ENCODE measurements at regions not wholly inside any gene's neighbourhood (a gene's known extent, or its start where the extent isn't known, plus 50 kb on each side); places are given as distances from the start of the nearest gene placed in this dataset.

GRCh38 chr6:65814071-65814470 lies 107.0 kb upstream of the EYS start:
- no peaks in the 10 kb centered on the region for H3K9me3 ChIP-seq (ENCODE audit: control insufficient read depth, low read length, poor library complexity, severe bottlenecking)
- no peak overlapping the region for H3K4me3 Mint-ChIP-seq
- ATAC-seq (no peak), DNase-seq (no peak)
- H3K4me1 Mint-ChIP-seq: no peaks in the 10 kb centered on the region
- no peaks in the 10 kb centered on the region for H3K27me3 Mint-ChIP-seq
- H3K36me3 Mint-ChIP-seq (ENCODE audit: low read depth): no peaks in the 10 kb centered on the region
- no peak overlapping the region for H3K27ac Mint-ChIP-seq

GRCh38 chr6:65803186-65803585 lies 96.2 kb upstream of the EYS start:
- Mint-ChIP-seq H3K27ac (no peak overlapping the region), H3K36me3 (ENCODE audit: low read depth) (no peaks in the 10 kb centered on the region), H3K4me1 (no peaks in the 10 kb centered on the region), H3K27me3 (no peaks in the 10 kb centered on the region), H3K4me3 (no peak overlapping the region)
- no peak for DNase-seq
- H3K9me3 ChIP-seq (ENCODE audit: control insufficient read depth, low read length, poor library complexity, severe bottlenecking): no peaks in the 10 kb centered on the region
- no peak for ATAC-seq

- Mint-ChIP-seq H3K4me1 (no peaks in the 10 kb centered on the region), H3K27me3 (no peaks in the 10 kb centered on the region), H3K4me3 (no peak overlapping the region), H3K36me3 (ENCODE audit: low read depth) (no peaks in the 10 kb centered on the region), H3K27ac (no peak overlapping the region)
- no peaks in the 10 kb centered on the region for H3K9me3 ChIP-seq (ENCODE audit: control insufficient read depth, low read length, poor library complexity, severe bottlenecking)
- ATAC-seq (no peak), DNase-seq (no peak)
Measured at GRCh38 chr6:65799389-65799788, 92.4 kb upstream of the EYS start.

GRCh38 chr6:65798280-65799014 lies 91.4 kb upstream of the EYS start:
- Mint-ChIP-seq H3K36me3 (ENCODE audit: low read depth) (no peaks in the 10 kb centered on the region), H3K27me3 (no peaks in the 10 kb centered on the region), H3K27ac (no peak overlapping the region), H3K4me3 (no peak overlapping the region), H3K4me1 (no peaks in the 10 kb centered on the region)
- H3K9me3 ChIP-seq (ENCODE audit: control insufficient read depth, low read length, poor library complexity, severe bottlenecking): no peaks in the 10 kb centered on the region
- DNase-seq (no peak), ATAC-seq (no peak)

GRCh38 chr6:65790666-65791065 lies 83.6 kb upstream of the EYS start:
- Mint-ChIP-seq H3K36me3 (ENCODE audit: low read depth) (no peaks in the 10 kb centered on the region), H3K4me3 (no peak overlapping the region), H3K4me1 (no peaks in the 10 kb centered on the region), H3K27ac (no peak overlapping the region), H3K27me3 (no peaks in the 10 kb centered on the region)
- DNase-seq: no peak
- no peaks in the 10 kb centered on the region for H3K9me3 ChIP-seq (ENCODE audit: control insufficient read depth, low read length, poor library complexity, severe bottlenecking)
- no peak for ATAC-seq

GRCh38 chr6:65787787-65788186 lies 80.8 kb upstream of the EYS start:
- Mint-ChIP-seq H3K27me3 (no peaks in the 10 kb centered on the region), H3K36me3 (ENCODE audit: low read depth) (no peaks in the 10 kb centered on the region), H3K4me1 (no peaks in the 10 kb centered on the region), H3K27ac (no peak overlapping the region), H3K4me3 (no peak overlapping the region)
- ATAC-seq: no peak
- no peak for DNase-seq
- no peaks in the 10 kb centered on the region for H3K9me3 ChIP-seq (ENCODE audit: control insufficient read depth, low read length, poor library complexity, severe bottlenecking)

GRCh38 chr6:65786815-65787214 lies 79.8 kb upstream of the EYS start:
- H3K4me1 Mint-ChIP-seq: no peaks in the 10 kb centered on the region
- no peaks in the 10 kb centered on the region for H3K27me3 Mint-ChIP-seq
- H3K36me3 Mint-ChIP-seq (ENCODE audit: low read depth): no peaks in the 10 kb centered on the region

GRCh38 chr6:65780691-65781090 lies 73.7 kb upstream of the EYS start:
- ATAC-seq: no peak
- no peaks in the 10 kb centered on the region for H3K9me3 ChIP-seq (ENCODE audit: control insufficient read depth, low read length, poor library complexity, severe bottlenecking)
- no peaks in the 10 kb centered on the region for H3K36me3 Mint-ChIP-seq (ENCODE audit: low read depth)
- H3K4me3 Mint-ChIP-seq: no peak overlapping the region
- H3K27ac Mint-ChIP-seq: no peak overlapping the region
- no peaks in the 10 kb centered on the region for H3K4me1 Mint-ChIP-seq
- H3K27me3 Mint-ChIP-seq: no peaks in the 10 kb centered on the region
- DNase-seq: no peak

More at GRCh38 chr6:65786815-65787214, 79.8 kb upstream of the EYS start:
- Mint-ChIP-seq H3K4me3 (no peak overlapping the region), H3K27ac (no peak overlapping the region)
- H3K9me3 ChIP-seq (ENCODE audit: control insufficient read depth, low read length, poor library complexity, severe bottlenecking): no peaks in the 10 kb centered on the region
- no peak for DNase-seq
- ATAC-seq: no peak

GRCh38 chr6:65776332-65776731 lies 69.3 kb upstream of the EYS start:
- Mint-ChIP-seq H3K27ac (no peak overlapping the region), H3K36me3 (ENCODE audit: low read depth) (no peaks in the 10 kb centered on the region), H3K4me1 (no peaks in the 10 kb centered on the region), H3K4me3 (no peak overlapping the region), H3K27me3 (no peaks in the 10 kb centered on the region)
- H3K9me3 ChIP-seq (ENCODE audit: control insufficient read depth, low read length, poor library complexity, severe bottlenecking): no peaks in the 10 kb centered on the region
- ATAC-seq (no peak), DNase-seq (no peak)

GRCh38 chr6:65771946-65772345 lies 64.9 kb upstream of the EYS start:
- H3K27me3 Mint-ChIP-seq: no peaks in the 10 kb centered on the region
- H3K4me3 Mint-ChIP-seq: no peak overlapping the region
- no peak overlapping the region for H3K27ac Mint-ChIP-seq
- DNase-seq (no peak), ATAC-seq (no peak)
- H3K9me3 ChIP-seq (ENCODE audit: control insufficient read depth, low read length, poor library complexity, severe bottlenecking): no peaks in the 10 kb centered on the region
- no peaks in the 10 kb centered on the region for H3K4me1 Mint-ChIP-seq
- no peaks in the 10 kb centered on the region for H3K36me3 Mint-ChIP-seq (ENCODE audit: low read depth)

GRCh38 chr6:65761890-65762289 lies 54.9 kb upstream of the EYS start:
- Mint-ChIP-seq H3K36me3 (ENCODE audit: low read depth) (no peaks in the 10 kb centered on the region), H3K4me1 (no peaks in the 10 kb centered on the region), H3K27me3 (no peaks in the 10 kb centered on the region), H3K27ac (no peak overlapping the region), H3K4me3 (no peak overlapping the region)
- no peak for DNase-seq
- H3K9me3 ChIP-seq (ENCODE audit: control insufficient read depth, low read length, poor library complexity, severe bottlenecking): no peaks in the 10 kb centered on the region
- no peak for ATAC-seq

- DNase-seq (no peak), ATAC-seq (no peak)
- no peaks in the 10 kb centered on the region for H3K9me3 ChIP-seq (ENCODE audit: control insufficient read depth, low read length, poor library complexity, severe bottlenecking)
- Mint-ChIP-seq H3K4me1 (no peaks in the 10 kb centered on the region), H3K4me3 (no peak overlapping the region), H3K36me3 (ENCODE audit: low read depth) (no peaks in the 10 kb centered on the region), H3K27me3 (no peaks in the 10 kb centered on the region), H3K27ac (no peak overlapping the region)
Measured at GRCh38 chr6:65760285-65760684, 53.3 kb upstream of the EYS start.

Measured in T-helper 17 cell (primary cell).